Nucleus accumbens (tissue), 56 donors: ENCODE measurements at regions not wholly inside any gene's neighbourhood (a gene's known extent, or its start where the extent isn't known, plus 50 kb on each side); places are given as distances from the start of the nearest gene placed in this dataset.
"Not testable (repeated sequence)": the region's sequence is repeated elsewhere in the genome, so short reads cannot be mapped to it uniquely, and the experiment has no call there.

Experiments used
- DNase-seq, 56 donors: peaks; one replicate each; lab custom pipeline; 2025; lab: John Stamatoyannopoulos, UW

DNA sequence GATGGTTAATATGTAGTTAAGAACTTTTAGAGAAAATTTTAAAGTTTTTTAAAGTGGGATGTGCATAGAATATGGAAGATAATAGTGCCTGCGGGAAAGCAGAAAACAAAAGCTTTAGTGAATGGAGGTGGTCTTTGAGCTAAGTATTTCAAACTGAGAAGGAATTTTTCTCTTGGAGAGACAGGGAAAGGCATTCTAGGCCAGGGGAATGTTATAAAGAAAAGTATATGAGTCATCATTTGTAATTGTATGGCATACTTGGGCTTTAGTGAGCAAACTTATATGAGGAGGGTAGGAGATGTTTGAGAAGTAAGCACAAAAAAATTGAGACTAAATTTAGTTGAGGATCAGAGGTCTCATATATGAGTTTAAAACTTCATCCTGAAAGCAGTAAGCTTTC lies 467.0 kb downstream of the PPARGC1A start:
- DNase-seq = no peak

DNA sequence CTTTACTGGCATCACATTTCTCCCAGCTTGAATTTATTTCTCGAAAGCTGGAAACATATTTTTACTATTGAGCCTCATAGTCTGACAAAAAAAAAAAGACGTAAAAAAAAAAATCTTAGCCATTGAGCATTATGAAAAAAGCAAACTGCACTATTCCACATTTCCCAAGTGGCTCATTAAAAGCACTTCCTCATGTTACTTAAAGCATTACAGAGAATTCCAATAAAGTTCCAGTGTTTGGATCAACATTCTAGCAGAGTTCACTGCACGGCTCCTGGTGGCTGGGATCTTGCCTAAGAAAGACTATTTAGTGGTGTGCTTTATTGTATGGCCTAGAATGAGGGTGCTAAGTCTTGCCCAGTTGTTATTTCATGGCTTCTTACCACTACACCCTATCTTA lies 476.2 kb downstream of the PPARGC1A start:
- DNase-seq = no peak

DNA sequence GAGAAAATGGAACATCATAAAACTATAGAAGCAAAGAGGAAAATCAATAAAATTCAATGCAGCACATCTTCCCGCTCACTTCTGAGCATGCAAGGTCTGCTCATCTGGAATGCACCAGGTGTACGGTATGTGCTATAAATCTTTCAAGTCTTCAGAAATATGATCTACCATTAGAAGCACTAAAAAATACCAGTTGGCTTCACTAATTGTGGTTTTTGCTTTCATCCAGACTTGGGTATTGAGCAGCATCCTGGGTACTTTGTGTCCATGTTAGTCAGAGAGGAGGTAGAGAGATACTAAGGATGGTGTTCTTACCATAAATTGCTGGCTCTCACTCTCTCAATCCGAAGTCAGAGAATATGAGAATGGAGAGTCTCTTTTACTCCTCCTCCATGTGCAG lies 477.1 kb downstream of the PPARGC1A start:
- no peak for DNase-seq

DNA sequence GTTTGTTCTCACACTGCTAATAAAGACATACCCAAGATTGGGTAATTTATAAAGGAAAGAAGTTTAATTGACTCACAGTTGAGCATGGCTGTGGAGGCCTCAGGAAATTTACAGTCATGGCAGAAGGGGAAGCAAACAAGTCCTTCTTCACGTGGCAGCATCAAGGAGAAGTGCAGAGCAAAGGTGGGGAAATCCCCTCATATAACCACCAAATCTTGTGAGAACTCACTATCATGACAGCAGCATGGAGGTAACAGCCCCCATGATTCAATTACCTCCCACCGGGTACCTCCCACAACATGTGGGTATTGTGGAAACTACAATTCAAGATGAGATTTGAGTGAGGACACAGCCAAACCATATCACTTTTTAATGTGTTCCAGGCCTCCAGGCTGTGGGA lies 480.9 kb downstream of the PPARGC1A start:
- DNase-seq = not testable (repeated sequence)

DNA sequence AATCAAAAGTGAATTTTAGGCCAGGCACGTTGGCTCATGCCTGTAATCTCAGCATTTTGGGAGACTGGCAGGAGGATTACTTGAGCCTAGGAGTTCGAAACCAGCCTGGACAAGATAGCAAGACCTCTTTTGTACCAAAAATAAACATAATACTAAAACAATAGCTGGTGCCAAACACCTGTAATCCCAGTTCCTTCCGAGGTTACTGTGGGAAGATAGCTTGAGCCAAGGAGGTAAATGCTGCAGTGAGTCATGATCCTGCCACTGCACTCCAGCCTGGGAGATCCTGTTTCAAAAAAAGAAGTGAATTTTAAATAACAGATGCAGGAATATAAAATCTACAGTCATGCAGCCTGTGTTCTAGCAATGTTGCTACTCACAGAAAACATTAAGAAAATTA lies 488.3 kb downstream of the PPARGC1A start:
- no peak for DNase-seq

DNA sequence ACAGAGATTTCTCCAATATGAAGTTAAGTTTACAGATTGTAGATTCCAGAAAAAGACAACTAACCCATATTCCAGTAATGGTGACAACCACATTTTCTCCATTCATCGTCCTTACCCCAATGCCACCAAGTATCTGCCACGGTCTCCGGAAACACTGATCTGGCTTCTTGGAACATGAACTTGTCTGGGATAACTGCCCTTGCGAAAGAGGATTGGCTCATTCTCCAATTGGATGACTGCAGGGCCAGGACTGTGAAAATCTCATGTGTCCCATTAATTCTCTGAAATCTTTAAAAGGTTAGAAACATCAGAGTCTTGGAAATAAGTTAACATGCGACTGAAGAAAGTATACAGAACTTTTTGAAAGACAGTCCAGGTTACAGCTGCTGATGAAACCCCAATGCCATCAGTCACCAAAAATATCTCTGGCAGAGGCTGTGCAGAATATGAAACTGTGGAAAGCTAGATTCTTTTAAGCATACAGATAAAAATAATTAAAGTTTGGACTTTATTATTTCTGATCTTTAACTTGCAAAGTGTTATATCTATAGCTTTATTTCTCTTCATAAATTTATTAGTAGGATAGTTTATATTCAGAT lies 496.9 kb downstream of the PPARGC1A start:
- DNase-seq = no peak

DNA sequence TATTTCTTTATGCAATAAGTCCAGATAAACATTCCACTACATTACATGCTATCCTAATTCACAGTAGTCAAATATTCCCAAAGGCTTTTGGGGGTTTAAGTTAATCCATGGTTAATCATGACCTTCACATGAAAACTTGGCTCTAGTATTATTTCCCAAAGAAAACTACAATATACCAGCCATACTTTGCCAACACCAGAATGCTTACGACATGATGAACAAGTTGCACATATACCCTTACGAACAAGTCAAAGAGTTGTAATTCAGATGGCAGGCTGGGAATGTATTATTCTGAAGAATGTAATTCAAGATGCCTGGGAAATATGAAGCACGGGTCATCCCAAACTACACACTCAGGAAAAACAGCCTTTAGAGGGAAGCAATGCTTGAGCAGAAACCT lies 499.6 kb downstream of the PPARGC1A start:
- DNase-seq = no peak

DNA sequence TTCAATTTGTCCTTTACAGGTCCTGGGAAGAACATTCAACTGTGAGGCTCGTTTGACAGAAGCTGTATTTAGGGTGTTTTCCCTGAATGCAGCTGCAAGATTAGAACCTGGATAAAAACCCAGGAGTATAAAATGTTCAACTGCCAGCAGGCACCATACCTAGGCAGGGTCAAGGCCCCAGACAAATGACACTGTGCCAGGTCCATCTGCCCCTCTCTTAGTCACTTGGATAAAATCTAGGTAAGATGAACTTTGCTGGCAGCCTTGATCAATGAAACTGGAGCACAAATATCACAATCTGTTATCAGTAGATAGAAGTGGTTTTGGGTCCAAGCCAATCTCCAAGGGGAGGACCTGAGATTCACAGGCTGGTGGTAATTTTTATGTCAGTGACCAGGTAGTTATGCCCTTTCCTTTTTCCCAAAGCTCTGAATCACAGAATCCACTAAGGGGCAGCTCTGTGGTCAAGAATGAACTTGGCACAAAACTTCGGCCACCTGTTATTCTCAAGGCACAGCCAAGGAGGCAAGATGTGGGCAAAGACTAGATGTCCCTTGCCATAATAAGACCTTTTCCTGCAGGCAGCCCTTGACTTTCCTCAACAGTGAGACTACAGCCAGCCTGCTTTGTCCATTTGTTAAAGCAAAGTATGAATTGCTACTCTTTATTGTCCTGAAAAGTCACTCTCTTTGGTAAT lies 501.0 kb downstream of the PPARGC1A start:
- no peak for DNase-seq

DNA sequence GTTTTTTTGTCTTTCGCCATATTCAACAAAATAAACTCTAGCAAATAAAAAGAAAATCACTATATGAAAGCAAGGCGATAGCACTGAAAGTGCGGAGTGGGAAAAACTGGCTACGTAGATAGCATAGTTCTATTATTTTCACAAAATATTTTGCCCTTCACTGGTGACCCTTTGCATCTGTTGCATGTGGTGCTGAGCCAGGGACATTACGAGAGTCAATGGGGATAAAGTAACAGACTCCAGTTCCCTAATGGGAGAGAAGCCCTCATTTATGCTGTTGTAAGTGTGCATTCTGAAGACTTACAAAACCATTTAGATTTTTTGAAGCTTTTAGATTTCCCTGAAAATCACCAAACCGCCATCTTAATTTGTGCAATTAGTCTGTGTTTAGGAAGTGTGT lies 501.6 kb downstream of the PPARGC1A start:
- no peak for DNase-seq

DNA sequence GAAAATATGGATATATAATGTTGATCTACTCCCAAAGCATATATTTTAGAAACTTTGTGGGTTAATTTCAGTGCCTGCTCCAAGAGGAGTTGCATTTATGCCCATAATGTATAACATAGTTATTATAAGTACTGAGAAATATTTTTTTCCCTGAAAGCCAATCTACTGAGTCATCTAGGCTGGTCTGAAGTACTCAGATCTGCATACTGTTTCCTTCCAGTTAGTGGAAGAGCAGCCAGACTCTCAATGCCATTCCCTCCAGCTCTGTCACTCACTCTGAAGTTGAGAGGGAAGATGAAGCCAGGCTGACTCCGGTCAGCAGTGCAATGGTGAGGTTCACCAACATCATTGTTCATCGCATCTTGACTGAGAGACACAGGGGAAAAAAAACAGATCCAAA lies 505.1 kb downstream of the PPARGC1A start:
- no peak for DNase-seq

DNA sequence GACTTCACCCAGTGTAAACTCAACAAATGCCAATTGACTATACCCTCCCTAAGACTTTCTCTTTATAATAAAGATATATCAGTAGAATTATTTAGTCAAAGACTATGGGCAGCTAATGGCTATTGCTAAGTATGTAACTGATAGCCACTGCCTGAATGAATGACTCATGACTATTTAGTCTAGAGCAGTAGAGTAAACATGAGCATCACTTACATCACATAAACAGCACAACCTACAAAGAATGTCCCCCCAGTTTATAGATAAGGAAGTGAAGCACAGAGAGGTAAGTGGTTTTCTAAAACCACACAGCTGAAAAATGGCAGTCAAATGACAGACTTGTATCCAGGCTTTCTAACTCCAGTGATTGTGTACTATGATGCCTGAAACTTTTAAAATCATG lies 507.0 kb downstream of the PPARGC1A start:
- no peak for DNase-seq

DNA sequence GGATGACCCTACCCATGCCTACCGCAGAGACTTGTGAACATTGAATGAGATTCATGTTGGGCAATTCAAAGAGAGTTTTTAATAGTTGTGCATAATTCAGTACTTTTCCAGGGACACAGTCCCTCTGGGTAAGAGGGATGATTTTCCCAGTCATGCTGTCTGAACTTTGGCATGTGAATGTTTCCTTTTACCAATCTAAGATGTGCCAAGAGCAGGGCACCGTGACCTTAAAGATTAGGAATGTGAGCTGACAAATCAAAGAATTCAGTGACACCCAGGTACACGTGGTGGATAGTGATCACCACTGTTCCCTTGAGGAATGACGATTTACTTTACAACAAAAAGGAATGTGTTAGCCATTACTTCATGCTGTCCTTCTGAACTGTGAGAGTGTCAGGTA lies 515.6 kb downstream of the PPARGC1A start:
- no peak for DNase-seq

DNA sequence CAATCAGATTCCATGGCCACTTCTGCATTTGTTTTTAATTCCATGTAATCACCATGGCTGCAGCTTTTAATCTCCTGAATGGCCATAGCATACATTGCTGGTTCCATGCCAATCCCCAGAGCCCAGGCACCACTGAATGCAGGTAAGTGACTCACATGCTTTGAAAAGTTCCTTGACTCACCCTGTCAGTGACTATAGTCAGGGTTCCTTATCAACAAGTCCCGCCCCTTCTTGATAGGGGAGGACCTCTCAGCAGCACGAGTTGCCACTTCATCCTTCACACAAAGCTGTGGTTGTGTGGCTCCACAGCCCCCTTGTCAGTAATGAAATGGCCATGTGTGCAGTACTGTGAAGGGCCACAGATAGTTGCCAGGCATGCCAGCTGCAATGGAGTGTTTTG lies 516.6 kb downstream of the PPARGC1A start:
- DNase-seq = peak in 6 of 56 donors; percentile 3 to 11 (median 6)

DNA sequence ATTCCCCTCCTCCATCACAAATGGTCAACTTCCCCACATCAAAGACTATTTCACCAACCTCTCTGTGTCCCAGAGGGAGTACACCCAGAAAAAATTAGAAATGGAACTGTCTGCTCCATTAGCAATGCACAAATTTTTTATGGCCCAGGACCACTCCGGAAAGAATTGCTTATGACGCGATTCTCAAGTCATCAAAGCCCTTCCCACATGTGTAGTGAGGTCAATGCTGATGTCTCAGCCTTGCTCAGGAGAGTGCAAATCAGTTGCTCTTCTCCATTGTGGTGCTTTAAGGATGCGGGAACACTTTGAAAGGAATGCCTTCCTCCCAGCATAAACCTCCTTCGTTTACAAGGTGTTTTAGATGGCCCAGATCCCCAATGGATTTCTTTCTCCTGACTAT lies 518.3 kb downstream of the PPARGC1A start:
- no peak for DNase-seq

DNA sequence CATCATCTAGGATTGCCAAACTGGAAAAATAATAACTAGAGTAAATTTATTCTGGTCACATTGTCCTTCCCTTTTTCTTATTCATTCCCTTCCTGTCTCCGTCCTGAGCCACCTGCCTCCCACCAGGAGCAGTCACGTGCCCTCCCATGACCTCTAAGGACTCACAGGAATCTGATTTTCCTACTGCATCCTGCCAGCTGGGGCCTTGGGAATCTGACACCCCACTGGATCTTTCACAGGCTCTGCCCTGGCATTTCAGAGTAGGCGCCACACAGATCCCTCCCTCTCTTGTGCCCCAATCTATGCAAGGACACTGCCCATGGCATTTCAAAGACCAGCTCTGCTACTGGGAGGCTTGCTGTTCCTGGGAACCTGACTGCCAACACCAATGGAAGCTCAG lies 520.5 kb downstream of the PPARGC1A start:
- DNase-seq = no peak

DNA sequence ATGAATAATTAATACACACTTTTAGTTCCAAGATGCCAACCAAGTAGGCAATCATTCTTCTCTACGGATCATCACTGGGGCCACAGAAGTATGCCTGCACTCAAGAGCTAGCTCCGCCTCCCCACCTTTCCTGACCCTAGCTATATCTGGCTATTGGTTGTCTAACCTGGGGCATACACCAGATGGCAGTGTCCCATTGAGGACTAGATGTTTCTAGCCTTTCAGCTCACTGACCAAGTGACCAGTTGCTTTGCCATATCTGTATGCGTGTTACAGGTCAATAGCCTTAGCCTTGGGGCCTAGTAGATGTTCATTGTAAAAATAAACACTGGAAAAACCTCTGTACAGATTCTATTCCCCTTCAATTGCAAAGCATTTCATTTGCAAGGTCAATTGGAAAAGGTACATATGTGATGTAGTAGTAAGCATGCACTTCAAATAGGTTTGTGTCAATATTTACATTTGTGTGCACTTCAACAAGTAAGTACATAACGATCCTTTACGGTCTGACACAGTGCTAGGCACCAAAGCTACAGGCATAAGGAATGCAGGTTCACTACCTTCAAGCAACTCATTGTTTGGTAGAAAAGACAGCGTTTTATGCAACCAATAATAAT lies 521.7 kb downstream of the PPARGC1A start:
- DNase-seq = peak in 1 of 56 donors; percentile 1

DNA sequence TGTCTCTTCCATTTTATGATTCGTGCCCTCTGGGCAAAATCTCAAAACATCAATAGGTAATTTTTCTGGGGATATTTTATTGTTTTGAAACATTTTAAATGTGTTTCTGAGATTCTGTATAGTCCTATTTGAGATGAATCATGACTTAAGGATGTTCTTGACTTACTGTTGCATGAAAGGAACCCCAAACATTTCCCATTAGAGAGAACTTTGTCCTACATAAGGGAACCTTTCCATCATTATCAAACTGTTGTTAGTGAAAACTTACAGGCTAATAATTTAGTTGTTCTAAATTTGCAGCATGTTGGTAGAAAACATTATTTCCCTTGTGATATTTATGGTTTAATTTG lies 523.3 kb downstream of the PPARGC1A start:
- DNase-seq = no peak

DNA sequence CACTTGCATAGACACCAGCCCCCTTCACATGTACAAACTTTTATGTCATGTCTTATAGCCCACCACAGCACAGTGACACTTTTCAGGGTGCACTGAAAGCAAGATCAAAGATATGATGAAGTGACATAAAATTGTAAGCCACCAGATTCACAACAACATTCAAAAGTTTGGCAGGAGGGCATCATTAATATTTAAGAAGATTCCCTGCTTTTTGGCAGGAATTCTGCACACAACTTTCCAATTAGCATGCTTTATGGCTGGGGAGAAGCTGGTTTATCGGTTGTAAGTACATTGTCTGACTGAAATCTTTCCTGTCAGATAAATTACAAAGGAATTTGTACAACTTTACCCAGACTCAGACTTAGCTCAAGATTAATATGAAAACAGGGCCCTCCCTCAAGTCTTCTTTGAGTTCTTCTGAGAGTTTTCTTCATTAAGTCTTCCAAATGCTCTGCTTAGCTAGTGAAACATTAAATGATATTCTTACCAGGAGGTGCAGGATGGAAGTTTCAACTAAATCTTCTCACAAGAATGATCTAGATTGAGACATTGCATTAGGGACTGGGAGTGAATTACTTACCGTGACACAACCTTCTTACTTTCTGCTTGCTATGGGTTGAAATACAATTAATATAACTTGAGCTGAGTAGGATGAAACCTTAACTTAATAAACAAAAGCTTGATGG lies 523.8 kb downstream of the PPARGC1A start:
- DNase-seq = no peak

DNA sequence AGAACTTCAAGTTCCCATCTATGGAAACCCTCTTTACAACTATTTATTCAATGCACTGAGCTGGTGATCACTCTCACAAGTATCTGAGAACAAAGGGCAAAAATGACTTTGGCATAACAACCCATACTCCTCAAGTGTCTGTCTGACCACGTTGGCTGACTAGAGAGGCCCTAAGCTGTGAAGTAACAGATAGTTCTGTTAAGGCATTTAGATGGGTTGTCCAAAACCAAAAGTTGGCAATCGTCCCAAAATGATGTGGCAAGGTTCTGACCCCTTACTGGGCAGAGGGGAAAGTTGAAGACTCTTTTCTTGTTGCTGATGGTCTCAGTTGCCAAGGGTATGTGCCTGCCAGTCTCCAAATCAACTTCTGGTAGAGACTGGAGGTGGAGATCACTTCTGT lies 524.8 kb downstream of the PPARGC1A start:
- no peak for DNase-seq

DNA sequence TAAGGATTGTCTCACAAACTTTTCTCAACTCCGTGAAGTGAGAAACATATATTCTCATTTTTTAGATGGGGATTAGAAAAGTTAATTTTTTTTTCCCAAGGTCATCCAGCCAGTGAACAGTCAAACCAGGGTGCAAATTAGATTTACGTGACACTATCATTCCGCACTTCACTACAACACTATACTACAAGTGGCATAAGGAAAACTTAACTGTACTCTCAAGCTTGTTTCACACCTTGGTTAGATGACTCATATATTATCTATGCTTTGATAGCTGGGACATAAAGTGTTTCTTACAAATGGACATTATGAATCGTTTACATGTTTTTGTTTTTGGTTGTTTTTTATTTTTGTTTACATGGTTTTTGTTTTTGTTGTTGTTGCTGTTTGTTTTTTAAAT lies 525.7 kb downstream of the PPARGC1A start:
- no peak for DNase-seq

DNA sequence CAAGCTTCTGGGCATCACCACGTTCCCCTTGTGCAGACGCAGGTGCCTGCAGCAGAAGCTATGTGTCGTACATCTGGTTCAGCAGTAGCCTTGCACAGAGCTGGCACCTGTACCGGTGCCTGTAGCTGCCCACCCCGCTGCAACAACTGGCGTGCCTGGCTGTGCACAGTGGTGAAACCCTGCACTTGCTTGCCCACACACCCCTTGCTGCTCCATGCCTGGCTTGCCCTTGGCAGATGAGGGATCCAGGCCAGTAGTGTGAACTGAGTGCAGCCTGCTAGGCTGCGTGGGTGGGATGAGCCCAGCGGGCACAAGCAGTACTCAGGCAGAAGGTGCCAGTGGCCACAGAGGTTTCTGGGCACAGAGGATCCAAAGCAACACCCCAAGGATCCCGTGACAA lies 528.4 kb downstream of the PPARGC1A start:
- DNase-seq = no peak

DNA sequence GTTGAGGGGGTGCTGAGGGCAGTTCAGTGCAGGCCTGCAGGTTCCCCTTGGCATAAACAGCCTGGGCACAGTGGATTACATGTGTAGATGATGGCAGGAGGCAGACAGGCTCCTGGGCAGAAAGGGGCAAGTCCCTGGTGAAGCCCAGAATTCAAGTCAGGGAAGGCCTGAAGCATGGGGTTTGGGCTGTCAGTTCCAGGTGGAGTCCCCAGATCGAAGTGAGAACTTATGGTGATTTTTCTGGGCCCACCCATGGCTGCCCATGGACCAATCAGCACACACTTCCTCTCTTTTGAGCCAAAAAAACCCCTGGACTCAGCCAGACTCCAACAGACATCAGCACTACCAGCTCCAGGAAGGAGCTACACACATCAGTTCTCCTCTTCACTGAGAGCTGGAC lies 529.1 kb downstream of the PPARGC1A start:
- no peak for DNase-seq
